OCI-LY1 (cell line): ENCODE measurements at regions not wholly inside any gene's neighbourhood (a gene's known extent, or its start where the extent isn't known, plus 50 kb on each side); places are given as distances from the start of the nearest gene placed in this dataset.

ENCODE experiments used
- CTCF ChIP-seq: fragments of 200-600 bp; sonication (generic), shearing (Covaris generic); IDR thresholded peaks from 2 replicates; pipeline ENCODE4 v1.5.1; 2017; ENCODE audit warnings: mild to moderate bottlenecking, antibody characterized with exemption, low read length, moderate library complexity, mixed read lengths
- EZH2 ChIP-seq: fragments of 200-600 bp; sonication (generic), shearing (Covaris generic); IDR thresholded peaks from 2 replicates; pipeline ENCODE4 v1.8.0; 2017; ENCODE audit warnings: borderline replicate concordance, mixed run types, mild to moderate bottlenecking, antibody characterized with exemption, low read length, moderate library complexity, mixed read lengths

- TF ChIP-seq EZH2 (no peak), CTCF (no peak)
Observed at GRCh38 chr6:66556936-66557335, 849.9 kb upstream of the EYS start.
